ENCODE measurements at regions not wholly inside any gene's neighbourhood (a gene's known extent, or its start where the extent isn't known, plus 50 kb on each side); places are given as distances from the start of the nearest gene placed in this dataset.

GRCh38 chr10:128881086-128881485 is 586.0 kb upstream of the MGMT start:
- no peak overlapping the region for H3K4me3 ChIP-seq (ENCODE audit: low read depth, low read length)
- POLR2A ChIA-PET: no interaction called here
- DNase-seq (ENCODE audit: low read depth, low spot score): no peak
- no peak for TF ChIP-seq CTCF (IDR thresholded peaks at IDR 0.05; ENCODE audit: insufficient read depth, low read length, missing control alignments)
- CTCF ChIA-PET: no interaction called here

GRCh38 chr10:128883231-128884032 is 583.6 kb upstream of the MGMT start:
- no peak for TF ChIP-seq CTCF (IDR thresholded peaks at IDR 0.05; ENCODE audit: insufficient read depth, low read length, missing control alignments)
- H3K4me3 ChIP-seq (ENCODE audit: low read depth, low read length): no peak overlapping the region
- CTCF ChIA-PET: no interaction called here

GRCh38 chr10:128884033-128884425 is 583.0 kb upstream of the MGMT start:
- no peak for TF ChIP-seq CTCF (IDR thresholded peaks at IDR 0.05; ENCODE audit: insufficient read depth, low read length, missing control alignments)
- CTCF ChIA-PET: no interaction called here

More at GRCh38 chr10:128883231-128884032, 583.6 kb upstream of the MGMT start:
- POLR2A ChIA-PET: no interaction called here
- DNase-seq (ENCODE audit: low read depth, low spot score): no peak

GRCh38 chr10:128884496-128885072 is 582.5 kb upstream of the MGMT start:
- no peak for DNase-seq (ENCODE audit: low read depth, low spot score)
- ChIA-PET POLR2A (no interaction called here), CTCF (no interaction called here)
- no peak overlapping the region for H3K4me3 ChIP-seq (ENCODE audit: low read depth, low read length)
- TF ChIP-seq CTCF (IDR thresholded peaks at IDR 0.05; ENCODE audit: insufficient read depth, low read length, missing control alignments): no peak

More at GRCh38 chr10:128884033-128884425, 583.0 kb upstream of the MGMT start:
- no peak overlapping the region for H3K4me3 ChIP-seq (ENCODE audit: low read depth, low read length)
- POLR2A ChIA-PET: no interaction called here
- no peak for DNase-seq (ENCODE audit: low read depth, low spot score)

- H3K4me3 ChIP-seq (ENCODE audit: low read depth, low read length): no peak overlapping the region
- CTCF ChIA-PET: no interaction called here
- DNase-seq (ENCODE audit: low read depth, low spot score): no peak
- TF ChIP-seq CTCF (IDR thresholded peaks at IDR 0.05; ENCODE audit: insufficient read depth, low read length, missing control alignments): no peak
- POLR2A ChIA-PET: no interaction called here
Measured at GRCh38 chr10:128885573-128886555, 581.2 kb upstream of the MGMT start.

- no peak for TF ChIP-seq CTCF (IDR thresholded peaks at IDR 0.05; ENCODE audit: insufficient read depth, low read length, missing control alignments)
- DNase-seq (ENCODE audit: low read depth, low spot score): no peak
- ChIA-PET POLR2A (no interaction called here), CTCF (no interaction called here)
- H3K4me3 ChIP-seq (ENCODE audit: low read depth, low read length): no peak overlapping the region
Measured at GRCh38 chr10:128887856-128888255, 579.2 kb upstream of the MGMT start.
